GM12878 (cell line): ENCODE measurements at regions not wholly inside any gene's neighbourhood (a gene's known extent, or its start where the extent isn't known, plus 50 kb on each side); places are given as distances from the start of the nearest gene placed in this dataset.

ENCODE experiments used
- ATAC-seq: fragments of 200-7000 bp; cut with Tn5 transposase; 3 replicates; pipeline ENCODE4 v1.9.1; 2020; ENCODE audit warnings: mild to moderate bottlenecking, moderate library complexity
- BruUV-seq: library from RNA; stranded (reverse); fragments of 400-500 nt; replicated peaks from 2 replicates; lab custom pipeline; 2021; lab: Mats Ljungman, UMichigan
- CTCF ChIA-PET: fragments of 300-600 bp; sonication (Branson Sonifier 250); formaldehyde crosslinking; extraction: SDS; loops from one replicate; lab custom pipeline; 2021; ENCODE audit warnings: inconsistent platforms; lab: Yijun Ruan, JAX
- POLR2A ChIA-PET: fragments of 350-600 bp; formaldehyde crosslinking; extraction: SDS; loops from one replicate; lab custom pipeline; 2021; ENCODE audit warnings: inconsistent platforms; lab: Charles Lee
- RAD21 ChIA-PET: fragments of 300-600 bp; sonication (Branson Sonifier 250); formaldehyde crosslinking; loops from one replicate; lab custom pipeline; 2023; ENCODE audit warnings: antibody characterized with exemption; ENCODE audit not compliant: unreplicated experiment; lab: Charles Lee
- SMC1A ChIA-PET: fragments of 300-600 bp; sonication (Branson Sonifier 250); formaldehyde crosslinking; loops from one replicate; lab custom pipeline; 2023; ENCODE audit not compliant: unreplicated experiment, uncharacterized antibody; lab: Charles Lee
- DNase-seq: peaks from one replicate; pipeline ENCODE4 v3.0.0-alpha.2; 2011; ENCODE audit warnings: low read depth, low spot score
- FAIRE-seq: peaks from 3 replicates; lab custom pipeline; 2011; peaks lifted over from hg19 to GRCh38; lab: Jason Lieb, UNC
- H2AFZ ChIP-seq: 2 replicates; pipeline ENCODE4 v1.6.0; 2011; ENCODE audit warnings: low read depth, low read length, control low read depth; ENCODE audit not compliant: control insufficient read depth
- H3K27ac ChIP-seq: 2 replicates; pipeline ENCODE4 v1.5.1; 2011; ENCODE audit warnings: control low read depth; ENCODE audit not compliant: control insufficient read depth, insufficient read depth
- H3K27me3 ChIP-seq, 2 experiments: replicated peaks in 1 of 2; 2 replicates each; pipeline versions ENCODE4 v1.6.0 to v1.6.1; 2011; ENCODE audit warnings: low read length in 1 of 2; ENCODE audit not compliant: control insufficient read depth in 2 of 2, insufficient read depth in 2 of 2
- H3K36me3 ChIP-seq, 2 experiments: 2 replicates each; pipeline ENCODE4 v1.5.1; 2011; ENCODE audit warnings: low read length in 1 of 2; ENCODE audit not compliant: control insufficient read depth in 2 of 2, insufficient read depth in 2 of 2
- H3K4me1 ChIP-seq: 2 replicates; pipeline ENCODE4 v1.6.1; 2011; ENCODE audit warnings: mild to moderate bottlenecking, low read length, moderate library complexity, mixed read lengths; ENCODE audit not compliant: control insufficient read depth, insufficient read depth
- H3K4me2 ChIP-seq: 2 replicates; pipeline ENCODE4 v1.6.0; 2011; ENCODE audit warnings: control low read depth; ENCODE audit not compliant: control insufficient read depth, insufficient read depth
- H3K4me3 ChIP-seq: fragments of 200-600 bp; sonication (generic); 2 replicates; pipeline ENCODE4 v1.5.1; 2016
- H3K79me2 ChIP-seq: 2 replicates; pipeline ENCODE4 v1.6.0; 2011; ENCODE audit warnings: low read length; ENCODE audit not compliant: control insufficient read depth, insufficient read depth
- H3K9ac ChIP-seq: 2 replicates; pipeline ENCODE4 v1.8.0; 2011; ENCODE audit warnings: low read length, control low read depth, mixed read lengths; ENCODE audit not compliant: control insufficient read depth, insufficient read depth
- H3K9me3 ChIP-seq: replicated peaks from 3 replicates; pipeline ENCODE4 v1.5.1; 2011; ENCODE audit warnings: mild to moderate bottlenecking, low read length; ENCODE audit not compliant: control insufficient read depth, insufficient read depth
- H4K20me1 ChIP-seq: 2 replicates; pipeline ENCODE4 v1.6.0; 2011; ENCODE audit not compliant: control insufficient read depth, insufficient read depth
- BCL11A ChIP-seq: IDR thresholded peaks from 2 replicates; pipeline ENCODE4 v1.6.1; 2011; ENCODE audit warnings: low read depth, low read length
- CHD2 ChIP-seq: IDR thresholded peaks from 2 replicates; pipeline ENCODE4 v1.6.1; 2011; ENCODE audit warnings: low read depth, low read length, improper control_type of control experiment, borderline replicate concordance
- HDAC6 ChIP-seq: fragments of 200-600 bp; sonication (generic); IDR thresholded peaks from one replicate; pipeline ENCODE4 v1.8.0; 2017; ENCODE audit warnings: antibody characterized with exemption; ENCODE audit not compliant: unreplicated experiment
- IKZF1 ChIP-seq: fragments of 450-650 bp; conservative IDR thresholded peaks from 2 replicates; pipeline ENCODE4 v1.6.1; 2017; ENCODE audit warnings: antibody characterized with exemption, mild to moderate bottlenecking
- JUND ChIP-seq: IDR thresholded peaks from 2 replicates; pipeline ENCODE4 v1.6.1; 2012; ENCODE audit warnings: low read depth, mild to moderate bottlenecking, low read length, improper control_type of control experiment, moderate library complexity
- KAT2A ChIP-seq: conservative IDR thresholded peaks from 2 replicates; pipeline ENCODE4 v1.6.1; 2011; ENCODE audit warnings: low read depth, low read length; ENCODE audit not compliant: control insufficient read depth
- LARP7 ChIP-seq: fragments of 450-650 bp; IDR thresholded peaks from 2 replicates; pipeline ENCODE4 v1.6.1; 2017; ENCODE audit warnings: mild to moderate bottlenecking
- NFIC ChIP-seq: IDR thresholded peaks from 2 replicates; pipeline ENCODE4 v1.6.1; 2012; ENCODE audit warnings: low read depth, mild to moderate bottlenecking, inconsistent platforms, low read length, moderate library complexity
- RAD51 ChIP-seq: fragments of 450-650 bp; IDR thresholded peaks from 2 replicates; pipeline ENCODE4 v1.6.1; 2016; ENCODE audit warnings: moderate library complexity, mild to moderate bottlenecking, inconsistent platforms
- YBX1 ChIP-seq: fragments of 450-650 bp; IDR thresholded peaks from 2 replicates; pipeline ENCODE4 v1.6.1; 2016; ENCODE audit warnings: antibody characterized with exemption
- ZNF217 ChIP-seq: fragments of 450-650 bp; IDR thresholded peaks from 2 replicates; pipeline ENCODE4 v1.6.1; 2017; ENCODE audit warnings: antibody characterized with exemption, mild to moderate bottlenecking
- ZNF24 ChIP-seq: fragments of 450-650 bp; IDR thresholded peaks from 2 replicates; pipeline ENCODE4 v1.6.1; 2017; ENCODE audit warnings: antibody characterized with exemption, mild to moderate bottlenecking
- ZSCAN29 ChIP-seq: fragments of 450-650 bp; IDR thresholded peaks from 2 replicates; pipeline ENCODE4 v1.6.1; 2017; ENCODE audit warnings: mild to moderate bottlenecking, moderate library complexity
- WGBS: methylation state at CpG from one replicate; pipeline ENCODE4 v1.1.6; 2016; ENCODE audit warnings: low lambda C conversion rate; ENCODE audit not compliant: insufficient replicate concordance, insufficient coverage; ENCODE audit errors: missing lambda C conversion rate; 5-methylcytosine and 5-hydroxymethylcytosine counted together
- in situ Hi-C: fragments of 300-500 bp; cut with MboI; formaldehyde crosslinking; loops from 9 replicates; pipeline ENCODE4 v1.14.3; 2018; ENCODE audit warnings: mixed read lengths
- intact Hi-C: fragments of 100-400 bp; cut with micrococcal nuclease; formaldehyde crosslinking; loops from one replicate; pipeline ENCODE4 v1.14.2; 2022; ENCODE audit not compliant: unreplicated experiment

- no peaks in the 10 kb centered on the region for H4K20me1 ChIP-seq
- FAIRE-seq (no peak), ATAC-seq (no peak)
- H3K79me2 ChIP-seq, result no peaks in the 10 kb centered on the region
- no peaks in the 10 kb centered on the region for H3K36me3 ChIP-seq
- no peak overlapping the region for H2AFZ ChIP-seq
- H3K27me3 ChIP-seq, result no peaks in the 10 kb centered on the region
- intact Hi-C loops, result no loop called here
- in situ Hi-C loops, result no loop called here
- ChIA-PET RAD21 (no interaction called here), CTCF (no interaction called here)
- no TSS peak for BruUV-seq
- H3K4me2 ChIP-seq, result no peak overlapping the region
- H3K27ac ChIP-seq, result no peak overlapping the region
- H3K9me3 ChIP-seq, result no peaks in the 10 kb centered on the region
- H3K4me1 ChIP-seq, result no peaks in the 10 kb centered on the region
- no peak overlapping the region for H3K4me3 ChIP-seq
- TF ChIP-seq NFIC (no peak), ZNF24 (no peak), YBX1 (no peak), IKZF1 (no peak), BCL11A (no peak)
- TF ChIP-seq, all 136 proteins: peak for 0
- SMC1A ChIA-PET, result no interaction called here
- no peak overlapping the region for H3K9ac ChIP-seq
- POLR2A ChIA-PET, result no interaction called here
- no peak for DNase-seq
These were observed 57.9 kb upstream of the FTMT start for GRCh38 chr5:121793791-121794190.

GRCh38 chr5:121795511-121795910 is 56.2 kb upstream of the FTMT start:
- POLR2A ChIA-PET, result no interaction called here
- no peak for ATAC-seq

More at GRCh38 chr5:121795511-121795910, 56.2 kb upstream of the FTMT start:
- no peak overlapping the region for H2AFZ ChIP-seq
- WGBS, result 0% methylated on average over 2 of the region's 2 CpGs
- ChIA-PET CTCF (no interaction called here), RAD21 (no interaction called here), SMC1A (no interaction called here)
- H3K36me3 ChIP-seq, result no peaks in the 10 kb centered on the region
- no peak overlapping the region for H3K4me2 ChIP-seq
- DNase-seq, result no peak
- FAIRE-seq, result no peak
- H3K79me2 ChIP-seq, result no peaks in the 10 kb centered on the region
- no peak overlapping the region for H3K9ac ChIP-seq
- H4K20me1 ChIP-seq, result no peaks in the 10 kb centered on the region
- TF ChIP-seq LARP7 (no peak), CHD2 (no peak), JUND (no peak), ZSCAN29 (no peak), RAD51 (no peak), KAT2A (no peak), ZNF217 (no peak), ZNF24 (no peak), HDAC6 (no peak)
- TF ChIP-seq, all 136 proteins: peak for 0
- Histone ChIP-seq H3K4me1 (no peaks in the 10 kb centered on the region), H3K4me3 (no peak overlapping the region), H3K9me3 (no peaks in the 10 kb centered on the region), H3K27me3 (no peaks in the 10 kb centered on the region), H3K27ac (no peak overlapping the region)
- in situ Hi-C loops (no loop called here), intact Hi-C loops (no loop called here)
- BruUV-seq, result no TSS peak
